ENCODE measurements at regions not wholly inside any gene's neighbourhood (a gene's known extent, or its start where the extent isn't known, plus 50 kb on each side); places are given as distances from the start of the nearest gene placed in this dataset.

GRCh38 chr9:79196606-79197005, 375.2 kb upstream of the TLE4 start:
- DNase-seq (ENCODE audit: low spot score in 2 of 2) (no peak), ATAC-seq (no peak)
- no peaks in the 10 kb centered on the region for H3K9me3 Mint-ChIP-seq
- H3K27ac Mint-ChIP-seq: no peak overlapping the region
- no peaks in the 10 kb centered on the region for H3K36me3 Mint-ChIP-seq

DNA sequence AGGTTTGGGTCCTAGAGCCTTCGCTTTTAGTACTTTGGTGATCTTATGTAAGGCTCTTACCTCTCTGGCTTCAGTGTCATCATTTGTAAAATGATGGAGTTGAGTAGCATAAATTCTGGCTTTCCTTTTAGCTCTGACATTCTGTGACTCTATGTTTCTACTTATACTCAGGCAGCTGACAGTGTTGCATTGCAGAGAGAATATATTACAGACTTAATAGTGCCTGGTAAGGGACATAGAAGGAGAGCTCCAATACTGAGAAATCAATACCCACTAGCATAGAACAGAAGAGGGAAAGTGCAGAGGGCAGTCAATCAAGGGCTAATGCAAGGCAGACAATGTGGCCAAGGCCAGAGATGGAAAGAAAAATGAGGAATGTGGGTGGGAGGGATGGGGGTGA, 371.4 kb upstream of the TLE4 start:
- Mint-ChIP-seq H3K36me3 (no peaks in the 10 kb centered on the region), H3K9me3 (no peaks in the 10 kb centered on the region), H3K27ac (no peak overlapping the region)
- DNase-seq (ENCODE audit: low spot score in 2 of 2) (no peak), ATAC-seq (no peak)

- no peak for DNase-seq (ENCODE audit: low spot score in 2 of 2)
- Mint-ChIP-seq H3K27ac (no peak overlapping the region), H3K9me3 (no peaks in the 10 kb centered on the region), H3K36me3 (no peaks in the 10 kb centered on the region)
- ATAC-seq: no peak
Measured at GRCh38 chr9:79201636-79202035, 370.1 kb upstream of the TLE4 start.

DNA sequence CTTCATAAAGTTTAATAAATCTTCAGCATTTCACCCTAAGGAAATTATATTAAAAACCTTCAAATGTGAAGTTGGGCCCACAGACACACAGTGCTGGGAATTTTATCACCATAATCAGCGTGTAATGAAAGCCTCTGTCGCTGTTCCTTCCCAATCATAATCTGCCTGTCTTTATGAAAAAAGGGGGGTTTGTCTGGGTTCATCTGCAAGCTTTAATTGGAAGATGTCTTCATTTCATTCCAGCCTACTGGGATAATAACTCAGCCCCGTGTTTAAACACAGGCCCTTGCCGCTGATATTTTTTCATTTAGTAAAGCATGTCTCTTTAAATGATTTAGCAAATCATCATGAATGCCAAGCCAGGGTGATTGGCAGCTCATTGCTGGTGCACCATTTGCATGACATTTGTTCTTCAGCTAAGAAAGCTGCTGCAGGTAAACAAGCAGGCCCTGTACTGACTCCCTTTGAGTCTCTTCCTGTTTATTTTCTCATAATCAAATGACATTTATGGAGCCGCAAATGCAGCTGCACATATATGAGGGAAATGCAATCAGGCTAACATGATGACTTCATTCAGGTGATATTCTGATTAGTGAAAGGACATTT, 362.9 kb upstream of the TLE4 start:
- Mint-ChIP-seq H3K9me3 (no peaks in the 10 kb centered on the region), H3K27ac (no peak overlapping the region), H3K36me3 (no peaks in the 10 kb centered on the region)
- no peak for DNase-seq (ENCODE audit: low spot score in 2 of 2)
- no peak for ATAC-seq

GRCh38 chr9:79210541-79211243, 361.1 kb upstream of the TLE4 start:
- no peak overlapping the region for H3K27ac Mint-ChIP-seq
- H3K9me3 Mint-ChIP-seq: no peaks in the 10 kb centered on the region
- H3K36me3 Mint-ChIP-seq: no peaks in the 10 kb centered on the region
- no peak for ATAC-seq
- DNase-seq (ENCODE audit: low spot score in 2 of 2): no peak

DNA sequence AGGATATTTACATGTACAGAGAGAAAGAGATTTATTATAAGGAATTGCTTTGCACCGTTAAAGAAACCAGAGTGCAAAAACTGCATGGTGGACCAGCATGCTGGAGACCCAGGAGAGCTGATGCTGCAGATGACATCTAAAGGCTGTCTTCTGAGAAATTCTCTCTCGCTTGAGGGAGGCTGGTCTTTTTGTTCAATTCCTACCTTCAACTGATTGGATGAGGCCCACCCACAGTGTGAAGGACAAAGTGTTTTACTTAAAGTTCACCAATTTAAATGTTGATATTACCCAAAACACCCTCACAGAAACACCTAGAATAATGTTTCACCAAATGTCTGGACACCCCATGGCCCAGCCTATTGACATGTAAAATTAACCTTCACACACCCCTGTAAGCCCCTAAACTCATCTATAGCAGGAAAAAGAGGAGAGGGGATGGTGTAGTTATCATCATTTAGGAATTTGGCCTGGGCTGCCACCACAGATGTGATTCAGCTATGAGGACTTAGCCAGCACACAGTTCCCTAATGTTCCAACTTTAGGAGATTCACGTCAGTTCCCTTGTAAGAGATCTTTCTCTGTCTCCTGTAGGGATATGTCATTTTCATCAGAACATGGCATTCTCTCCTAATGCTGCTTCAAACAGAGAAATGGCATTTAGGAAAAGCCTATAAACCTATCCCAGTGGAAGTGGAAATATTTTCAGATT, 358.2 kb upstream of the TLE4 start:
- no peaks in the 10 kb centered on the region for H3K36me3 Mint-ChIP-seq
- DNase-seq (ENCODE audit: low spot score in 2 of 2): no peak
- no peaks in the 10 kb centered on the region for H3K9me3 Mint-ChIP-seq
- no peak overlapping the region for H3K27ac Mint-ChIP-seq
- ATAC-seq: no peak

GRCh38 chr9:79215821-79216220, 355.9 kb upstream of the TLE4 start:
- H3K9me3 Mint-ChIP-seq: peaks cover 0 to 4% of the 10 kb centered on the region in 2 donors
- H3K27ac Mint-ChIP-seq: no peak overlapping the region
- DNase-seq (ENCODE audit: low spot score in 2 of 2): no peak
- H3K36me3 Mint-ChIP-seq: no peaks in the 10 kb centered on the region
- no peak for ATAC-seq

- no peak for DNase-seq (ENCODE audit: low spot score in 2 of 2)
- Mint-ChIP-seq H3K9me3 (peaks cover 8 to 12% of the 10 kb centered on the region in 2 donors), H3K36me3 (no peaks in the 10 kb centered on the region), H3K27ac (no peak overlapping the region)
- no peak for ATAC-seq
Measured at GRCh38 chr9:79220251-79220650, 351.5 kb upstream of the TLE4 start.

- Mint-ChIP-seq H3K27ac (no peak overlapping the region), H3K9me3 (peaks cover 8 to 12% of the 10 kb centered on the region in 2 donors), H3K36me3 (no peaks in the 10 kb centered on the region)
- DNase-seq (ENCODE audit: low spot score in 2 of 2): no peak
- ATAC-seq: no peak
Measured at GRCh38 chr9:79220666-79221065, 351.1 kb upstream of the TLE4 start.

DNA sequence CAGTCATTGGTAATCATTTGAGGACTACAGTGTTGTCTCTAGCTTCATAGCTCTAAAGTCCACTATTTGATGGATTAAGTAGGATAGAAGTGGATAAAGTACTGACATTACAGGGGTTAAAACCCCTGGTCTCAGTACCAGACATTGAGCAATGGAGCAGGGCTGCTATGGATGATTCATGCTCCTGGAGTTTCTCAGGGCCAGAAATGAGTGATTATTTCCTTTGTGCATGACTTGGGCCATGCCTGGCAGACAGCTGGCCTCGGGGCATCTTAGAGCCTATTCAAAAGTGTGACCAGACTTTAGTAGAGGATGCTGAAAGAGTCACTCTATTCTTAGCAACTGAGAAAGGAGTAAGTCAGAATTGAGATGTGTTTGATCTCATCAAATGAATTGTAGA, 350.7 kb upstream of the TLE4 start:
- Mint-ChIP-seq H3K36me3 (no peaks in the 10 kb centered on the region), H3K27ac (no peak overlapping the region), H3K9me3 (peaks cover 8 to 12% of the 10 kb centered on the region in 2 donors)
- ATAC-seq: peak; percentile 55 to 68
- no peak for DNase-seq (ENCODE audit: low spot score in 2 of 2)

DNA sequence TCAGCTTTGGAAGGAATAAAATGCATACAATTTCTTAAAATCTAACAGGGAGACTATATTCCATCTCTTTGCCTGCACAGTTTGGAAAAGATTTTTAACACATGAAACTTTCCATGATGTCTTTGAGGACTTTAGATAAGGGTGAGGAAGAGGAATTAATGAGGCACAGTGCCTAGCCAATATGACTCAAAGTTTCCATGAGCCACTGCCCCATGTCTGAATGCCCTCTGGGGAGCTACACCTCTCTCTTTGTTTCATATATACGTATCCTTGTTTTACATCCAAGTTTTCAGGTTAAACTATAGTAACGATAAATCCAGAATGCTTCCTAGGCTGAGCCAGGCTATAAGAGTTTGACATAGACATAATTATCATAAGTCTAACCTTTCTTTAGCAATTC, 349.3 kb upstream of the TLE4 start:
- no peak for ATAC-seq
- Mint-ChIP-seq H3K36me3 (no peaks in the 10 kb centered on the region), H3K9me3 (peaks cover 8 to 15% of the 10 kb centered on the region in 2 donors), H3K27ac (no peak overlapping the region)
- no peak for DNase-seq (ENCODE audit: low spot score in 2 of 2)

DNA sequence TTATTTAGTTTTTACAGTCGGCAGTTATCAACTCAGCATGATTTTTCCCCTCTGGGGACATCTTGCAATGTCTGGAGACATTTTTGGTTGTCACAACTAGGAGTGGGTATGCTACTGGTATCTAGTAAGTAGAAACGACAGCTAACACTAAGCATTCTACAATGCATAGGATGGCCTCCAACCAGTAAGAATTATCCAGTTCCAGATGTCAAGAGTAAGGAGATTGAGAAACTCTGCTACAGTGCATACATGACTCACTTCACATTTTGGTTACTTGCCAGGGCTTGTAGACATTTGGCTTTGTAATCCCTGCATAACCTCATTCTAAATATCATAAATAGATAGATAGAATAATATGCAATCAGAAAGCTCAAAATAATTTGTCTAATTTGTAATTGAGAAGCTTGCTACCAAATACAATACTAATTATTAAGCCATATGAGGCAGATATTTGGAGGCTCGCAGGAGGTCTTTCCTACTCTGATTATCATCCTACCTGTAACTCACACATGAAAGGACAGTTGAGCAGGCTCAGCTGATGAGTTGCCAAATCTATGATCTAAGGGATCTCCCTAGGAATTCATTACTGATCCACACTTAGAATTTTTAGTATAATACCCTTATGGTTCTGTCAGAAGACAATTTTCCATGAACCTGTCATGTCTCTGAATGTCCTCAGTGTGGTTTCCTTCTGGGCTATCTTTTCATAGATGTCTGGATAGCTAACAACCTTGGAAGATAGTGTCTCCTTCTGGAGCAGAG, 346.9 kb upstream of the TLE4 start:
- DNase-seq (ENCODE audit: low spot score in 2 of 2): no peak
- H3K27ac Mint-ChIP-seq: no peak overlapping the region
- H3K9me3 Mint-ChIP-seq: peaks cover 8 to 15% of the 10 kb centered on the region in 2 donors
- no peaks in the 10 kb centered on the region for H3K36me3 Mint-ChIP-seq
- no peak for ATAC-seq

GRCh38 chr9:79233542-79233941, 338.2 kb upstream of the TLE4 start:
- DNase-seq (ENCODE audit: low spot score in 2 of 2) (no peak), ATAC-seq (no peak)
- H3K36me3 Mint-ChIP-seq: no peaks in the 10 kb centered on the region
- peaks cover 3 to 4% of the 10 kb centered on the region in 2 donors for H3K9me3 Mint-ChIP-seq
- no peak overlapping the region for H3K27ac Mint-ChIP-seq

DNA sequence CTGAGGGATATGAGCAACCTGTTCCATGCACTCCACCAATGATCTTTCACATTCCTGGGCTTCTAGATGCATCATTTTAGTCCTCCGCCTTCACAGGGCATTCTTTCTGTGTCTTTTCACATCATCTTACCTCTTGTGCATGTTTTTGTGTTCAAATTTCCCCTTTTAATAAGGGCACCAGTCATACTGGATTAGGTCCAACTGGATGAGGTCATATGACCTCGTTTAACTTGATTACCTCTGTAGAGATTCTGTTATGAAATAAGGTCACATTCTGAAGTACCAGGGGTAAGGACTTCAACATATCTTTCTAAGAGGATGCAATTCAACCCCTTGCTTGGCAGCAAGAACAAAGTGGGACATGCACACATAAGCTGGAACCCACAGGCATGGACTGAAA, 335.3 kb upstream of the TLE4 start:
- Mint-ChIP-seq H3K36me3 (no peaks in the 10 kb centered on the region), H3K27ac (no peak overlapping the region), H3K9me3 (no peaks in the 10 kb centered on the region)
- DNase-seq (ENCODE audit: low spot score in 2 of 2): no peak
- ATAC-seq: no peak

DNA sequence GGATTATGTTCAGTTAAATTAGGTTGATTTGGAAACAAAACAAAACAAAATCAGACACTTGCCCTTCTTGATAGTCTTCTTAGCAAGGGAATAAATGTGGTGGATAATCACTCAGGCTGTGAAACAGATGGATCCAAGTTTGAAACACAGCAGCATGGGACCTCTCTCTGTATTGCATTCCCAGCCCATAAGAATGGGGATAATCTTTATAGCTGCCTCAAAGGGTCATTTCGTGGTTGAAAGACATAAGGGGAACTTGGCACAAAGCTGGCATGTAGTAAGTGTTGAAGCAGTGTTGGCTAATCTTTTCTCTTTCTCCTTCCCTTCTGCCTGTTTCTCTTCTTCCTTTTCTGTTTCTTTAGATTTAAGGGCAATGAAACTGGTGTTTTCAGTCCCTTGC, 333.9 kb upstream of the TLE4 start:
- DNase-seq (ENCODE audit: low spot score in 2 of 2): no peak
- Mint-ChIP-seq H3K27ac (no peak overlapping the region), H3K36me3 (no peaks in the 10 kb centered on the region), H3K9me3 (no peaks in the 10 kb centered on the region)
- ATAC-seq: no peak

DNA sequence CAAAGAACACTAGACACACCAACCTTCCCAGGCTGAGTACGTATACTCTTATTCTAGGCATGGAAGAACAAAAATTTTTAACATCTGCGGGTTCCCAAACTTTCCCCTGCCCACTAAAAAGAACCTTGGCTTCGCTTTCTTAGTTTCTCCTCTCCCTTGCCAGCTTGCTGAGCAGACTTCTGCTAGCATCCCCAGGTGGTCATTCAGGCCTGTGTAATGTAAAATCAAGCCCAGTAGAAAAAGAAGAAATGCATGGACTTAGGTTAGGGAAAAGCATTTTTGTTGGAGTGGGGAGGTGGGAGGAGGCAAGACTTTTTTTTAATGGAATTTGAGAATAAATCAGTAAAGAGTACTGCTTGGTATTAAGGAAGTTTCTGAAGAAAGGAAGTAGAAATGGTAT, 331.0 kb upstream of the TLE4 start:
- Mint-ChIP-seq H3K36me3 (no peaks in the 10 kb centered on the region), H3K27ac (no peak overlapping the region), H3K9me3 (no peaks in the 10 kb centered on the region)
- DNase-seq (ENCODE audit: low spot score in 2 of 2): no peak
- no peak for ATAC-seq

DNA sequence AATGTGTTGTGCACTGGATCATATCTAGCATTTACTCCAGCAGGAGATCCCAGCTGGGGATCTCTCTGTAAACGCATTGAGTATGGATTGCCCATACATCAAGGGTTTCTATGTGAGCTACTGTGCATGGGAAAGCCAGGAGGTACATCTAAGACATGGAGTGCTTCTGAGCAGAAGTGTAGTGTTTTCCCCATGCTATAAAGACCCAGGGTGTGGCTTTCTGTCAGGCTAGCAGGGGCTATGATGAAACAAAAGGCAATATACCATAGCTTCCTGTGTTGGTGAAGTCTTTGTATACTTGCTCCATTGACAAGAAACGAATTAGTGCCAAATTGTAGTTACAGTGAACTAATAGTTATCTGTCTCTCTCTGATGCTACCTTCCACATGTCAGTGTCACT, 329.3 kb upstream of the TLE4 start:
- ATAC-seq: no peak
- Mint-ChIP-seq H3K27ac (no peak overlapping the region), H3K9me3 (no peaks in the 10 kb centered on the region), H3K36me3 (no peaks in the 10 kb centered on the region)
- DNase-seq (ENCODE audit: low spot score in 2 of 2): no peak
